Activated gamma-delta T cell treated with Interleukin-2 at 50 U/mL for 16 hours (primary cell): ENCODE measurements at regions not wholly inside any gene's neighbourhood (a gene's known extent, or its start where the extent isn't known, plus 50 kb on each side); places are given as distances from the start of the nearest gene placed in this dataset.

Source experiments
- DNase-seq: peaks from one replicate; pipeline ENCODE4 v3.0.0-alpha.2; 2020

DNA sequence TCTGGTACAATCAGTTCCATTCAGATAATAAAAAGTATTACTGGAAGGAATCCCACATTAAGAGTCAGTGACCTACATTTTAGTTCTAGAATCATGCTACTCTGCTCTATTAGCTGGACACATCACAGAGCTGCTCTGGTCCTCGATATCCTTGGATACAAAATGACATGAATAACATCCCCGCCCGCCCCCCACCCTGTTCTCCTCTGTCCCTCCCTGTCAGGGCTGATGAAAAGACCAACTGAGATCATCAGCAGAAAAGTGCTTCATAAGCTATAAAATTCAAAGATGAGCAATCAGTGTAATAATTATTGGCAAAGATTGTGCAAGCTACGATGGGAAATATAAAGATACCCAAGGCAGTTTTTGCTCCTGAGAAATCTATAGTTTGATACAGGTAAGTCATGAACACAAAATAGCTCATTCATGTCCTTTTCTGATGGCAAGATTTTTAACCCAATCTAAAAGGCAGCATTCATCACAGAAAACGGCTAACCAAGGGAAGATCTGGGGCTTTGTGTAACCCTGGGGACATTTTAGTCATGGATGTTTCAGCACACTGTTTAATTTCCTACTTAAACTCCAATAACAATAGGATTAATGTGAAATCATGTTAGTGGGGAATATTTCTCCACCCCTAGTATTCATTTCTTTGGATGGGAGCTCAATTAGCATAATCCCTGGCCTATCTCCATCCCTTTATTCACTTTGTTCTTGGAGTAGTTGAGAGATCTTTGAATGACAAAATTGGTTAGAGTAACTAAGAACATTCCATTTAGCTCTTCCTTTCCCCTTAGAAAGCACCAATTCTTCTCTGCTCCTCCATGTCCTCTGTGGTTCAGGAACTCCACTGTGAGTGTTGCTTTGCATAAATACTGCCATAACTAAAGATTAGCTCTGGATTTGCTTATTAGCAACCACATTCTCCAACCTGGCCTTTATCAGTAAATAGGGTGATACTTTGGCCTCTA lies 459.4 kb upstream of the GRIA1 start:
- no peak for DNase-seq

DNA sequence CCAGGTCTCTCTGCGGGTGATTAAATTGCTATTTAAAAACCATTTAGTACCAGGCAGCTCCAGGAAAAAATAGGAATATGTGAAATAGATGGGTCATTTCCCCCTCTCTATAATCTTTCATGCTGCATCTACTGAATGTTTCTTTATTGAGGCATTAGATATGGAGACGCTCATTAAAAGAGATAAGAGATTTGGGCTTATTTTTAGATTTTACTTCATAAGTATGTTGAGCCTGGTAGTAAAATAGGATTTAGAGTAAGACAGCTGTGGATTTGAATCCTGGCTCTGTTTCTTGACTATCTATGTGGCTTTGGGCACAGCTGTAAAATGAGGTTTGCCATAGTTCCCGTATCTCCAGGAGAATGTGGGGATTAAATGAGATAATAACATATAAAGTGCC lies 451.0 kb upstream of the GRIA1 start:
- no peak for DNase-seq

- DNase-seq = no peak
Observed at GRCh38 chr5:153043886-153044285, 446.6 kb upstream of the GRIA1 start.

DNA sequence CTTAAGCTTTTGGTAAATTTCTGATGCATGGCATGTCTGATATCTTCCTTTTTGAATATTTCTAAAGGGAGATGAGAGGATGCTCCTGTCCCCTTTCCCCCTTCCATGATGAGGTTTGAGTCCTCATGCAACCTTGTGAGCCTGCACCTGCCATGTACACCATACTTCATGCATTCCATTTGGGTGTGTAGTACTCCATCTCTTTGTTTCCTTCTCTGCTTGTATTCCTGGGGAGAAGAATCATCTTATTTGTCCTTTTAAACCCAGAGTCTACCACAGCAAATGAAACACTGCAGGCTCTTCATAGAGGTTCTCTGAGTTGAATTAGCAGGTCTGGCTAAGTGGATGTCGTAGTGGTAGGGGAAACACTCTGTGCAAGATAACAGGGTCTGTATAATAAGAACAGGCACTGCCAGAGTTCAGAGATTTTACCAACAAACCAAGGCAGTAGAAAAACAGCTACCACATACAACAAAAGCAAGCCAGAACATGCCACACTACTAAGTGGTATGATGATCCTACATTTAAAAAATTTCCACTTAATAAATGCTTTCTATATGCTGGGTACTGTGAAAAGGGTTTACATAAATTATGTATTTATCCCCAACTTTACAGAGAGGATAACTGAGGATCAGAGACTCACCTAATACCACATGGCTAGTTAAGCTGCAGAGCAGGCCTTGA lies 439.8 kb upstream of the GRIA1 start:
- DNase-seq = no peak

DNA sequence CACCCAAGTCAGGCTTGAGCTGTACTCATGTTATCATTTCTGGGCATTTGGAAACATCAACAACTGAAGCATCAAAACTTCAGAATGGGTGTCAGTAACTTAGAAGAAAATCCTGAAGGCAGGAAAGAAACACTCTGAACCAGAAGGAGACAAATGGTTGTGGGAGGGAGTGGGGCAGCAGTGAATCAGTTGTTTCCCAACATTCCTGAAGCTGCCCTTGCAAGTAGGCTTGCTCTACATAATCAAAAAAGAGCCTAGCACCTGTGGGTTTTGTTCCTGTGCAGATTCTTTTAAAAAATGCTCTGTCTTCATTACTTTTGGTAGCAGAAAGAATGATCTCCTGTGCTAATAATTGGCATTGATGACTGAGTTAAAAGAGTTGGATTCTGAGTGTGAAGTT lies 424.2 kb upstream of the GRIA1 start:
- no peak for DNase-seq

DNA sequence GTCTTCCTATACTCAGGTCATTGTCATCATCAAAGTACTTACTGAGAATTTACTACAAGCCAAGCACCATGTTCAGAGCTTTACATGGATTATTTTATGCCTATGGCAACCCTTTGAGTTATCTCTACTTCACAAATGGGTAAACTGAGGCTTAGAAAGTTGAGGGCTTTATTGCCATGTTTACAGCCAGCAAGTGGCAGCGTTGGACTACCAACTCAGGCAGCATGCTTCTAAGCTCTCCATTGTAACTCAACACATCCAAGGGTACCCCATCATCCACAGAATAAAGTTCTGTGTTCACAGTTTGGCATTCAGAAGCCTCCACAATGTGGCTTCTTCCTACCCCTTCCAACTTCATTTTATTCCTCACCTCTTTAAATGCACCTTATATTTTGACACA lies 422.6 kb upstream of the GRIA1 start:
- DNase-seq = no peak

DNA sequence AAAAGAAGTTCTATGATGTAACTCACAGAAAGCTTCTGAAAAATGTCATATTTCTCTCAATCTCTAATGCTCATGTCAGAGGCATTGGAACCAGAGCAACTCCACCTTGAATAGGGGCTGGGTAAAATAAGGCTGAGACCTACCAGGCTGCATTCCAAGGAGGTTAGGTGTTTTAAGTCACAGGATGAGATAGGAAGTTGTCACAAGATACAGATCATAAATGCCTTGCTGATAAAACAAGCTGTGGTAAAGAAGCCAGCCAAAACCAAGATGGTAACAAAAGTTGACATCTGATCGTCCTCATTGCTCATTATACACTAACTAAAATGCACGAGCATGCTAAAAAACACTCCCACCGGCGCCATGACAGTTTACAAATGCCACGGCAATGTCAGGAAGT lies 411.1 kb upstream of the GRIA1 start:
- DNase-seq = no peak

DNA sequence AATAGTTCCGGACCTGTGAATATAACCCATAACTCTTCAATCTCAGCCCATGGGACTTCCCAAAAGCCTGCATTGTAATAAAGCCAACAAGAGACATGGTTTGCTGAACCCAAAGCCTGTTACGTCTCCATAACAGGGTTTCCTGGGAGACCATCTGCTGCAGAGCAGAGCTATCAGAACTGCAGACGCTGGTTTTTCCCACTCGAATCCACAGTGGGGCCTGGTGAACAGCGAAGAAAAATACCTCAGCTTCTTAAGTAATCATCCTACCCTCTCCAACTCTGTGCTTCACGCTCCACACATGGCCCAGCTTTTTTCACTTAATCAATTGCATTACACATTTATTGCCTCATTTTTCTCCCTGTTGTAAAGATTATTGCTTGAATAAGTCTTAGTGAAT lies 409.5 kb upstream of the GRIA1 start:
- DNase-seq = no peak

- no peak for DNase-seq
Observed at GRCh38 chr5:153081385-153081784, 409.1 kb upstream of the GRIA1 start.

- no peak for DNase-seq
Observed at GRCh38 chr5:153084511-153084910, 406.0 kb upstream of the GRIA1 start.

GRCh38 chr5:153086486-153086885 lies 404.0 kb upstream of the GRIA1 start:
- no peak for DNase-seq

- no peak for DNase-seq
Observed at GRCh38 chr5:153088538-153088937, 401.9 kb upstream of the GRIA1 start.

DNA sequence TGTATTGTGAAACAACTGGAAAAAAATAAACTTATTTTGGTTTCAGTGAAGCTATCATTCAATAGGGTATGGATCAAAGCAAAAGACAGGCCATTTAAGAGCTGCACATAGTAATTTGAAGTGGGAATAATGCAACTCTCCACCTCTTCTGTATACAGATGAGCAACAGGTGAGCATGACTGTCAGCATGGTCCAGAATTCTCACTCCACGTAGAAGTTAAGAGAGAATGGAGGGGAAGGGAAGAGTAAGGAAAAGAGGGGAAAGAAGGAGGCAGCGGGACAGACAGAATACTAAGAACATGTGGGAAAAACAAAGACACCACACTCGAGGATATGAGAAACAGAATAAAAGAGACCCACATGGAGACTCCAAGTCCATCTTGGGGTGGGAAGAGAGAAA lies 396.1 kb upstream of the GRIA1 start:
- no peak for DNase-seq

DNA sequence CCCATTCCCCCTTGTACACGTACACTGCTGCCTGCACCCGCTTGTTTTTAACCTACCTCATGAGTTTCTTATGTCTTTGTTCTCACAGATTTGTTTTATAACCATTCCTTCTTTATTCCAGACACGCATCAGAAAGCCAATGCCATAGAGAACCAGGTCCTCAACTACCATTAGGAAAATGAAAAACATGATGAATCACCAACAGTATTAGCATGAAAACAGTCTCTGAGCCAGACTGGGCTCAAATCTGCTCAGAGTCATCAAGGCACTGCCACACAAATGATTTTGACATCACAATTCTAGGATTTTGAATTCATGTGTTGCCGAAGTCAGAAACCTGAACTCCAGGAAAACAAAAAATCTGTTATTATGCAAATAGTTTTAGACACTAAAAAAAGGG lies 394.1 kb upstream of the GRIA1 start:
- DNase-seq = no peak

DNA sequence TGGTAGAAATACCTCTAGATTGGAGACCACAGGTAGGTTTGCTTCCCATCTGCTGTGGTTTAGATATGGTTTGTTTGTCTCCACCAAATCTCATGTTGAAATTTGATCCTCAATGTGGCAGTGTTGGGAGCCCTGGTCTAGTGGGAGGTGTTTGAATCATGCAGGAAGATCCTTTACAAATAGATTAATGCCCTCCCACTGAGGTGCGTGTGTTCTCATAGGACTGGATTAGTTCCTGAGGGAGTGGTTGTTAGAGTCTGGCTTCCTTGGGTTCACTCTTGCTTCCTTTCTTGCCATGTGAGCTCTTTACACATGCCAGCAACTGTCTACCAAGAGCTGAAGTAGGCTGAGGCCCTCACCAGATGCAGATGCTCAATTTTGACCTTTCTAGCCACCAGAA lies 391.1 kb upstream of the GRIA1 start:
- no peak for DNase-seq

DNA sequence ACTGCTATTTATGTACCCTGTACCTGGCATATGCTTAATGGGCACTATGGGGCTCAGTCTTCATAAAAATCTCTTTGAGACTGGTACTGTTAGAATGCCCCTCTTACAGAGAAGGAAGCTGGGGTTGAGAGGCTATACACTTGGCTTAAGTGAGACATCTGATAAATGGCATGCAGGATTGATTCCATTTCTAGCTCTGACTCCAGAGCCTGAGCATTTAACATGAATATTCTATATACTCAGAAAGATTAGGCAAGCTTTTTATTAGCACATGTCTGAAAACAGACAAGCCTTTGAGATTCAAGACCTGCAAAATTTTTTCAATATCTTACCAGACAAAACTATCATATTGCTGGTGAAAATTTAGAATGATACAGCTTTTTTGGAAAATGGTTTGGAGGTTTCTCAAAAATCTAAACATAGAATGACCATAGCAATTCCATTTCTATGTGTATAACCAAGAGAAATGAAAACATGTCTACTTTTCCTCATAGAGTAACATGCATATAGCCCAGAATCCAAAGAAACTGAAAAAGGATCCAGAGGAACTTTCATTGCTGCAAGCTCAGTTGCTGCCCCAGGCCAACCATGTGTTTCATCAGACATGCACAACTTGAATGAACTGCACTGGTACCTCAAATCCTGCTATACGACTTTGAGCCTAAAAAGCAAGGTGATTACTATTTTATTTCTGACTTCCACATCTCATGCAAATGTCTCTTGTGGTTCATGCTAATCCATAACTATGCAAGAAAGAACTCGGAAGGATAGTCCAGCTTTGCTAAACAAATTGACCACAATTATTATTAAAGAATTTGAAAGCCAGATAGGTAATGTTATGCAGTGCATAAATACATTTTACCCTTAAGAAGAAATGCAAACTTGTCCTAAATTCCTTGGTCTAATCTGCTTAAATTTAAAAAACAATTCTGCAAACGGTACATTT lies 389.0 kb upstream of the GRIA1 start:
- no peak for DNase-seq

DNA sequence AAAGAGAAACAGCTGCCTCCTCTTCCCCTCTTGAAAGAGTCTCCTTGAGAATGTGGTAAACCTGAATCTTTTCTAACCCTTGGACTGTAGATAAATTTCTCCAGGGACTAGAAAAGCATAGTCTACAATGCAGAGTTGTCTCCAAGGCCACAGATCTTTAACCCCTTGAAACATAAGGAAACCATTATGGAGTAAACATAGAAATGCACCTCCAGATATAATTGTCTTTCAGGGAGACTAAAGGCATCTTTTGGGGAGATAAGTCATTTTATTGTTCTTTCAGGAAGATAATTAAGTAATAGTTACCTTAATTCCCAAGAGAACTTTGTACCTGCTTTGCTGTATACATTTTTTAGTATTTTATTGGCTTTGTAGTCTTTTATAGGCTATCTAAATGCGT lies 373.6 kb upstream of the GRIA1 start:
- DNase-seq = no peak

DNA sequence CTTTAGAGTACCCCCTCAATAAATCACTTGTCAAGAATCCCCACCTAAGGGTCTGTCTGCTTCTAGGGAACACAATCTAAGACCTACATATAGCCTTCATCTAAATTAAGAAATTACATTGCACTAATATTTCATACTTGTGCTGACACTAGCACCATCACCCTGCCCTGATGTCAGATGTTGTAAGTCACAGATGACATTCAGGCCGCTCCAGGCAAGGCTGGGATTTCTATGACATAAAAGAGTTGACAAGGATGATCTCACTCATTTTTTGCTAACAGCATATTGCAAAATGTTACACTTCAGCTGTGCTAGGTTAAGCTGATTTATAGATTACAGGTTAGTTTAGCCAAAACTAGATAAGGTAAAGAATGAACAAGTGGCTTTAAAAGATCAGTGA lies 372.5 kb upstream of the GRIA1 start:
- DNase-seq = no peak

GRCh38 chr5:153122403-153122802 lies 368.1 kb upstream of the GRIA1 start:
- no peak for DNase-seq

DNA sequence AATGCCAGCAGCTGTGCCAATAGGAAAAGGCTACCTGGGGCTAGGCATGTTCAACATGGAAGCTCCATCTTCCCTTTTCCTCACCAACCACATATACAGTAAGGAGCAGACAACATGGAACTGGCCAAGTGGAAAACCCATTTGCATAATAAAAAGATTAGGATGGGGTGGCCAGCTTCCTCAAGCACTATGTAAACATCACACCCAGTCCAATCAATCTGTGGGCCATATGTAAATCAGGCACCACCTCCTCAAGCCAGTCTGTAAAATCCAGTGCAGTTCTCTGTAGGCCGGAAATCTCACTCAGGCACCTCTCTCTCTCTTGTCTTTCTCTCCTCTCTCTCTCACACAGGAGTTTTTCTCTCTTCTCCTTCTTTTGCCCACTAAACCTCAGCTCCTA lies 360.2 kb upstream of the GRIA1 start:
- no peak for DNase-seq

DNA sequence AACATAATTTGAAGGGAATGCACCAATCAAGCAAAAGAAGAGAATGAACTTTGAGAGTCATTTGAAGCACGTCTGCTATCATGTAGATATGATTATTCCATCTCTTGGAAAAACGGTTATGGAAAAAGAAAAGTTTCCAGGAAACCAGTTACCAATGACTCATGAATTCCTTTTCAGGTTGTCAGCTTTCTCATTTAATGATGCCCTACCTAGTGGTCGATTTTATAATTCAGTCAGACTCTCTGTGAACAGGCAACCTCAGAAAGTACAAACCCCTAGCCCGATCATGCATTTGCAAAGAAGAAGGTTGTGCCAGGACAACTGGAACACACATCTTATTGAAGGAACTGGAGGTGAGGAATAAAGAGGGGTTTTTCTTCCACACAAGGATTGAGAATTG lies 355.1 kb upstream of the GRIA1 start:
- no peak for DNase-seq

- no peak for DNase-seq
Observed at GRCh38 chr5:153136910-153137614, 353.4 kb upstream of the GRIA1 start.
